Colon (tissue), 2 donors: ENCODE measurements at regions not wholly inside any gene's neighbourhood (a gene's known extent, or its start where the extent isn't known, plus 50 kb on each side); places are given as distances from the start of the nearest gene placed in this dataset.

Source experiments
- FAIRE-seq: peaks from 2 replicates; lab custom pipeline; 2012; peaks lifted over from hg19 to GRCh38; lab: Jason Lieb, UNC
- donor health status: control.
- donor health status: control.

GRCh38 chr14:49527221-49527620, 59.0 kb downstream of the RPS29 start:
- no peak for FAIRE-seq

DNA sequence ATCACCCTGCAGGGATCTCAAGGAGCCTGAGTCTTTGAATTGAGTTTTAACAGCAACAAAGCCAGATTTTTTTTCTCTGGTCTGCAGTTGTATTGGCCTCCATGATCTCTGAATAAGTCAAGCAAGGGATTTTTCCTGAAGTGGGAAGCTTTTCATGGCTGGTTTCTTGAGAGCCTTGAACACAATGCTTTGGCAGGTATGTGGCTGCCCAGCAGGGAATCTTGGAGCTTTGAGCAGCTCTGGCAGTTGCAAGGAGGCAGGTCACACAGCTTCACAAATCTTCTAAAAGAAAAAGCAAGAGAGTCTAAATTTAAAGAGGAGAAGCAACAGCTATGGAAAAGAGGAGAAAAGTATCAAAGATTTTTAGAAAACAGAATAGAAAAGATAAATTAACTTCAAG, 60.1 kb downstream of the RPS29 start:
- no peak for FAIRE-seq

- FAIRE-seq: no peak
Measured at GRCh38 chr14:49516286-49516685, 69.9 kb downstream of the RPS29 start.

DNA sequence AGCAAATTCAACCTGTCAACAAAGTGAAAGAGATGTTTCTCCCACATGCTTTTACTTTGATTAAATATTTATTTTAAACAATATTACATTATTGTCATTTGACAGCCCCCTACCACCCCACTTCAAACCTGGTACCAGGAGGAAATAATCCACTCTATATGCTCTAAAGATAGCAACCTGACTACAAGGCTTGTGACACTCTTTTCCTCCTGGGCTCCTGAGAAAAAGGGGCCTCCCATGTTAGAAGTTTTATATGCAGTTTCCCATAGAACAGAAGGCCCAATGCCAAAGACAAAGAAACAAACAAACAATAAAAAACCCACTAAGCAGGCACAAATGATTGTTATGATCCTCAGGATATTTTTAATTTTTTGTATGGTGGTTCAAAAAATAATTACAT, 73.6 kb downstream of the RPS29 start:
- FAIRE-seq: no peak

- no peak for FAIRE-seq
Measured at GRCh38 chr14:49512147-49512551, 74.0 kb downstream of the RPS29 start.

- no peak for FAIRE-seq
Measured at GRCh38 chr14:49508124-49508523, 78.1 kb downstream of the RPS29 start.

- FAIRE-seq: no peak
Measured at GRCh38 chr14:49506650-49507049, 79.5 kb downstream of the RPS29 start.

- FAIRE-seq: no peak
Measured at GRCh38 chr14:49505041-49505766, 81.0 kb downstream of the RPS29 start.

- FAIRE-seq: no peak
Measured at GRCh38 chr14:49497725-49498348, 88.3 kb downstream of the RPS29 start.

DNA sequence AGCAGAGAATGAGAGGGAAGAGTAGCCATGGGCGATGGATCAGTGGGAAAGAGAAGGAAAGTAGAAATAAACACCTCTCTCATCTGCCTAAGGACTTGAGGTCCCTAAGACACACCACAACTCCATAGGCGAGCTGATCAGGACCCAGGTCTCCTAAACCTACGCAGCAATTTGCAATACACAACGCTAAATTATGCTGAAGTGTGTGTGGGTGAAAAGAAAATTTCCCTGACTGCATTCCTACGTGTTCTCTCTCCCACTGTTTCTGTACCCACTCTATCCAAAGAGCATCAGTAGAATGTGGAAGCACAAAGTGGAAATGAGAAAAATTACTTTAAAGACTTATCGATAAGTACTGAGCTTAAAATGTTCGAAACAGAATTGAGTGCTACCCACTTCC, 88.9 kb downstream of the RPS29 start:
- FAIRE-seq: no peak

DNA sequence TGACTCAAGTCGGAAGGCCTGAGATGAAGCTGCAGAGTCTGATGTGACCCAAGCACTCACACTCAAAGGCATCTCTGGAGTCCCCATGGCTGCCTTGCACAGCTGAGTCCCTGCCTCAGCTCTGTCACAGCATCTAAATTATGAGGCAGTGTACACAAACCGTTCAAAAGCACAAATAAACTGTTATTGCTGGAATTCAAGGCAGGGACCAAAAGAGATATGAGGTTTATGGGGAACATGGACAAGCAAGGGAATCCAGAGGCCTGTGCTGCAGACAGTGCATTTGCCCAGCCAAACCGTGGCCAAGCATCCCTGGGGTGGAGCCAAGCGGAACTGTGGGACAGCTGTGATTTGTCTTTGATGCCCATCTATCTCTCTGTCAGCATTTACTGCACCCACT, 91.3 kb downstream of the RPS29 start:
- FAIRE-seq: no peak

DNA sequence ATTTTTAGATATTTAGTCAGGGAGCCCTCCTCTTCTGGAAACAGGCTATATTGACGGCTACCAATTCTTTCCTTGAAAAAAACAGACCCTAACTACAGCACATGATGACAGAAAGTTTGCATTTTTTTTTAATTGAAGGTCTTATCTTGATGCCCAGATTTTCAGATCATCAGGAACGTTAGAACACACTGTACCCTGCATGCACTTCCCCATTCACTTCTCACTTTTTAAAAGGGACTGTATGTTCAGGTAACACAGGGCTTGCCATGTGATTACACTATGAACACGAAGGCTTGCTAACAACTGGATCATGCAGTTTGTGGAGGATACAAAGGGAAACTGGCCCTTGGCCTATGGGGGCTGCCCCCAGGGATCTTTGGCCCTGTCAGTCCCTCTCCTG, 92.6 kb downstream of the RPS29 start:
- no peak for FAIRE-seq

GRCh38 chr14:49492151-49492550, 94.0 kb downstream of the RPS29 start:
- no peak for FAIRE-seq

DNA sequence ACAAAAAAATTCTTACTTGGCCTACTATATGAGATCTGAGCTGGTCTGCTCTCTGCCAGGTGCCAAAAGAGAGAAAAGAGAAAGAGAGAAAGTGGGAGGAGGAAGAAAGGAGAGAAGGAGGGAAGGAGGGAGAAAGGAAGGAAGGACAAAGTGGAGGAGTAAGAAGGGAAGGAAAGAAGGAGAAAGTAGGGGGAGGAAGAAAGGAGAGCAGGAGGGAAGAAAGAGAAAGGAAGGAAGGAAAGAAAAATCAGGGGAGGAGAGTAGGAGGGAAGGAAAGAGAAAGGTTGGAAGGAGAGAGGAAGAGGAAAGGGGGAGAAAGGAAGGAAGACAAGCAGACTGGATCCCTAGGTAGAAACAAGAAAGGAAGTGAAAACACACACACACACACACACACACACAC, 96.8 kb downstream of the RPS29 start:
- no peak for FAIRE-seq

DNA sequence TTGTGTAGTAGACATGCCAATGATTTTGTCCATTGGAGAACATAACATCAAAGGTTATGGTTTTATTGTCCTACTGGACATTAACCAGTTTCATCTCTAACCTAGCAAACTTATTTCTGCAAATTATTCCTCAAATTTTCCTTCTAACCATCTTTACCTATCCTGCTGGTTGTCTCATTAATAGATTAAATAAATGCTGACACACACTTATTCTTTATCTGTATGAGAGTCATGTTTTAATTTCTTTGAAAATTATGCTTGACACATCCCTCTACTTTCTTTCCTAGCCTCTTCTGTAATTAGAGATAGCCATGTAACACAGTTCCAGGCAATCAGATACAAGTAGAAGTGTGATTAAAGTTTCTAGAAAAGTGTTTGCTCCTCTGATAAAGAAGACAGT, 98.9 kb downstream of the RPS29 start:
- no peak for FAIRE-seq

- no peak for FAIRE-seq
Measured at GRCh38 chr14:49485290-49485689, 100.9 kb downstream of the RPS29 start.

DNA sequence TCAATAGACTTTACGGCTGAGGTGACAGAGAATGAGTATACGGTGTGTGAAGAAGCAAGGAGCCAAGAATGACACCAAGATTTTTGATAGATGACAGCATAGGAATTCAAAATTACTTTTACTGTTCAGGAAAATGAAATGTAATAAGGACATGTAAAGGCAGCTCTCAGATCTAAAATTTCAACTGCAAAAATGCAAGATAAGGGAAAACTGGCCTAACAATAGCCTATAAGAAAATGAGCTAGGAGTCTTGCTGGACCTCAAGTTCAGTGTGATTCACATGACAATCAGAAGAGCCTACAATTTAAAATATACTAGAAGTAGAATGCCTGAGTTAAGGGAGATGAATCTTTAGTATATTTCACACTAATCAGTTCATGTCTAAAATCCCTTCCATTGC, 102.0 kb downstream of the RPS29 start:
- FAIRE-seq: no peak

GRCh38 chr14:49483268-49483667, 102.9 kb downstream of the RPS29 start:
- no peak for FAIRE-seq

GRCh38 chr14:49480979-49481498, 105.1 kb downstream of the RPS29 start:
- no peak for FAIRE-seq

DNA sequence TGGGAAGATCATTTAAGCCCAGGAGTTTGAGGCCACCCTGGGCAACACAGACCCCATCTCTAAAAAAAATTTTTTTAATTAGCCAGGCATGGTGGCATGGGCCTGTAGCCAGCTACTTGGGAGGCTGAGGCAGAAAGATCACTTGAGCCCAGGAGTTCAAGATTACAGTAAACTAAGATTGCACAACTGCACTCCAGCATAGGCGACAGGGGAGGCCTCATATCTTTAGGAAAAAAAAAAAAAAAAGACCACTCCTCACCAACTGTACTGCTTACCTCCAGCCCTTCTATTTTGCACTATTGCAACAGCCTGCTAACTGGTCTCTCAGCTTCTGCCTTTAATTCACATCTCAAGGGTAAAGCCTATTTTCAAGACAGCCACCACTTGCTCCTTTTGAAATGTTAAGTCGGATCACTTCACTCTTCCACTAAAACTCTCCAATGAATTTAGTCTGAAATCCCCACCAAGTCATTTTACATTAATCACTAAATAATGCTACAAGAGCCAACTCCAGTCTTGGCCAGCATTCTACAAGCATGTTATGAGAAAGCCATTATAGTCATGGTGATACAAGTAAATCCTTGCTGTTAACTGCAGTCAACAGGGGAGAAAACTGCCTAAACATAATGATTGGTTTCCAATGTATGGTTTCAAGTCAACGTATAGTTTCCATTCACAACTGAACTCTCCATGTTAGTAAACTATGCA, 106.0 kb downstream of the RPS29 start:
- no peak for FAIRE-seq

DNA sequence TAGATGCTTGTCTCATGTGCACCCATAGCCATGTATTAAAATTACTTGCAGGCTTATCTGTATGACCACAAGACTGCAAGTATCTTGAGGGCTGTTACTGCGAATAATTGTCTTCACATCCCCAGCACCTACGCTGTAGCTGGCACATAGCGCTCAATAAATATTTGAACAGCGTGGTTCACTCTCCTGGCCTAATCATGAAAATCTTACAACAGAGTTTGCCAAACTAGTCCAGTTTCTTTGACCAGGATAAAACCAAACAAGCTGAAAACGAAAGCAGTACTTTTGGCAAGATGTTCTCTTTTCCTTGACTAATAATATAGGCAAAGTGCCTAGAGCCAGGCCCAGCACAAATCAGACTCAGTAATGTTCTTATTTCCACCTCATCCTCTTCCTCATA, 106.7 kb downstream of the RPS29 start:
- no peak for FAIRE-seq

DNA sequence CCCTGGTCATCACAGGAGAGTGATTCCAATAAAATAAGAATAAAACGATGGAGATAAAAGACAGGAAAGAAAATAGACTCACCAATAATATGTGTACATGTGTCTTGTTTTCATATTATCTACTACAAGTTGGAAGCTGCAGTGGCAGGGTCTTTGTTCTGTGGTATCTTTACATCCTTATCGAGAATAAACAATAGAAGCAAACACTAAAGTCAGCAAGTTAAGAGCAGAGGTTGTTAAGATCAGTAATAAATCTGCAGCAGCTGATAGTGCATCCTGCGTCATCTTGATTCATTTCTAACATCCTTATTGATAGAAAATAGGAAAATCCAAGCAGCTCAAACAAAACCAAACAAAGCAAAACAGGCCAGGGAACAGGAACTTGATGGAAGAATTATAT, 107.4 kb downstream of the RPS29 start:
- no peak for FAIRE-seq

DNA sequence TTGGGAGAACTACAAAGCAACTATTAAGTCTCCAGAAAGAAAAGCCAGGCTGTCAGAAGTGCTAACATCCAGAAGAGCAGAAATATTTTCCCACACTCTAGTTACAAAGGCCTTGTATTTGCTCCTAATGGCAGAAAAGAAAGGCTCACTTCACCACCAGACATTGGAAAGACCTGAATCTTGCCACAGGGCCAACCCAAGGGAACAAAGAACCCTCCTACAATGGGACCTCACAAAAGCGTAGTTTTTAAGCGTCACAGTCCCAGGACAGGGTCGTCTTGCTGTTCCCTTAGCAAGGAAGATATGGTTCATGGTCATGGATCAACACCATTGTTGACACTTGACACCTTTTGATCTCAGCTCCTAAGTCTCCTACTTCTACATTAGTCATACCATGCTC, 119.1 kb downstream of the RPS29 start:
- FAIRE-seq: no peak
